ENCODE measurements at regions not wholly inside any gene's neighbourhood (a gene's known extent, or its start where the extent isn't known, plus 50 kb on each side); places are given as distances from the start of the nearest gene placed in this dataset.
"Not testable (repeated sequence)": the region's sequence is repeated elsewhere in the genome, so short reads cannot be mapped to it uniquely, and the experiment has no call there.

GRCh38 chr12:90663949-90664348 is 291.0 kb downstream of the CCER1 start:
- not testable (repeated sequence) for TF ChIP-seq EZH2 (IDR thresholded peaks at IDR 0.05); POLR2AphosphoS5 (IDR thresholded peaks at IDR 0.05; ENCODE audit: borderline replicate concordance, low read depth, low read length)
